ENCODE measurements at regions not wholly inside any gene's neighbourhood (a gene's known extent, or its start where the extent isn't known, plus 50 kb on each side); places are given as distances from the start of the nearest gene placed in this dataset.

DNA sequence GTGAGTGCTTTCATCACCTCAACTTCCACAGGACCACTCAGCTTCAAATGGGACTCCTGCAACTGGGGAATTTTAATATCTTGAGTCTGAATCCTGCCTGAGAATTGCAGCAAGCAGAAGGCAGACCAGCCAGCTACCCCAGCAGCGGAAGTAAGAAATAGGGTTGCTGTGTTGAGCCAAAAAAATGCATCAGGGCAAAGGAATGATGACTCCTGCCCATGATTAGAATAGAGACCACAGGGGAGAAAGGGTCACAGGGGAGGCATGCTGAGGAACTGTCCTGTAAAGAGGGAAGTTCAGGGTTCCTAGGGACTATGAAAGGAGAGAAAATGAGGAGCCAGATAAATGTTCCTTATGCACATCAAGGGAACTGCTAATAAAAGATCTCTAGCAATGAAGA lies 370.2 kb downstream of the KCTD12 start:
- no peak for TF ChIP-seq POLR2A (IDR thresholded peaks at IDR 0.05)
- TF ChIP-seq, protein P1, sequence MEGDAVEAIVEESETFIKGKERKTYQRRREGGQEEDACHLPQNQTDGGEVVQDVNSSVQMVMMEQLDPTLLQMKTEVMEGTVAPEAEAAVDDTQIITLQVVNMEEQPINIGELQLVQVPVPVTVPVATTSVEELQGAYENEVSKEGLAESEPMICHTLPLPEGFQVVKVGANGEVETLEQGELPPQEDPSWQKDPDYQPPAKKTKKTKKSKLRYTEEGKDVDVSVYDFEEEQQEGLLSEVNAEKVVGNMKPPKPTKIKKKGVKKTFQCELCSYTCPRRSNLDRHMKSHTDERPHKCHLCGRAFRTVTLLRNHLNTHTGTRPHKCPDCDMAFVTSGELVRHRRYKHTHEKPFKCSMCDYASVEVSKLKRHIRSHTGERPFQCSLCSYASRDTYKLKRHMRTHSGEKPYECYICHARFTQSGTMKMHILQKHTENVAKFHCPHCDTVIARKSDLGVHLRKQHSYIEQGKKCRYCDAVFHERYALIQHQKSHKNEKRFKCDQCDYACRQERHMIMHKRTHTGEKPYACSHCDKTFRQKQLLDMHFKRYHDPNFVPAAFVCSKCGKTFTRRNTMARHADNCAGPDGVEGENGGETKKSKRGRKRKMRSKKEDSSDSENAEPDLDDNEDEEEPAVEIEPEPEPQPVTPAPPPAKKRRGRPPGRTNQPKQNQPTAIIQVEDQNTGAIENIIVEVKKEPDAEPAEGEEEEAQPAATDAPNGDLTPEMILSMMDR (IDR thresholded peaks at IDR 0.05), result no peak
